Smooth muscle cell (in vitro differentiated cells): ENCODE measurements at regions not wholly inside any gene's neighbourhood (a gene's known extent, or its start where the extent isn't known, plus 50 kb on each side); places are given as distances from the start of the nearest gene placed in this dataset.
"Not testable (repeated sequence)": the region's sequence is repeated elsewhere in the genome, so short reads cannot be mapped to it uniquely, and the experiment has no call there.

Experiments
- DNase-seq: peaks from one replicate; lab custom pipeline; 2025; ENCODE audit not compliant: unreplicated experiment; lab: John Stamatoyannopoulos, UW
- H2AFZ ChIP-seq: fragments of 200-600 bp; sonication (generic); 2 replicates; pipeline ENCODE4 v1.6.0; 2016; ENCODE audit warnings: antibody characterized with exemption, low read depth, mild to moderate bottlenecking
- H3F3A ChIP-seq: fragments of 200-600 bp; sonication (generic); 2 replicates; pipeline ENCODE4 v1.6.0; 2017; ENCODE audit warnings: antibody characterized with exemption, low read depth
- H3K27ac ChIP-seq: fragments of 200-600 bp; sonication (generic); 2 replicates; pipeline ENCODE4 v1.5.1; 2016; ENCODE audit warnings: low read depth, mild to moderate bottlenecking
- H3K27me3 ChIP-seq: fragments of 200-600 bp; sonication (generic); 2 replicates; pipeline ENCODE4 v1.6.1; 2016; ENCODE audit warnings: low read depth, mild to moderate bottlenecking
- H3K36me3 ChIP-seq: fragments of 200-600 bp; sonication (generic); 2 replicates; pipeline ENCODE4 v1.5.1; 2016; ENCODE audit warnings: low read depth
- H3K4me1 ChIP-seq: fragments of 200-600 bp; sonication (generic); 2 replicates; pipeline ENCODE4 v1.5.1; 2016; ENCODE audit warnings: low read depth
- H3K4me2 ChIP-seq: fragments of 200-600 bp; sonication (generic); 2 replicates; pipeline ENCODE4 v1.6.0; 2016; ENCODE audit warnings: mild to moderate bottlenecking
- H3K4me3 ChIP-seq: fragments of 200-600 bp; sonication (generic); 2 replicates; pipeline ENCODE4 v1.5.1; 2016; ENCODE audit warnings: mild to moderate bottlenecking
- H3K79me2 ChIP-seq: fragments of 200-600 bp; sonication (generic); 2 replicates; pipeline ENCODE4 v1.6.0; 2016; ENCODE audit warnings: low read depth, mild to moderate bottlenecking
- H3K9ac ChIP-seq: fragments of 200-600 bp; sonication (generic); 2 replicates; pipeline ENCODE4 v1.6.0; 2016; ENCODE audit warnings: low read depth
- H3K9me3 ChIP-seq: fragments of 200-600 bp; sonication (generic); replicated peaks from 2 replicates; pipeline ENCODE4 v1.5.1; 2016; ENCODE audit warnings: low read depth
- H4K20me1 ChIP-seq: fragments of 200-600 bp; sonication (generic); 2 replicates; pipeline ENCODE4 v1.6.0; 2016; ENCODE audit warnings: low read depth
- CTCF ChIP-seq: fragments of 200-600 bp; sonication (generic); IDR thresholded peaks from 2 replicates; pipeline ENCODE4 v1.5.1; 2017; ENCODE audit warnings: borderline replicate concordance, mild to moderate bottlenecking, antibody characterized with exemption; ENCODE audit not compliant: insufficient read depth, poor library complexity, severe bottlenecking
- WGBS: methylation state at CpG from one replicate; pipeline ENCODE4 v1.1.7; 2016; ENCODE audit warnings: low lambda C conversion rate; 5-methylcytosine and 5-hydroxymethylcytosine counted together

GRCh38 chr14:53249059-53249458 lies 95.9 kb upstream of the DDHD1 start:
- no peak for TF ChIP-seq CTCF
- Histone ChIP-seq H3K9me3 (no peaks in the 10 kb centered on the region), H4K20me1 (no peaks in the 10 kb centered on the region), H3K4me1 (no peaks in the 10 kb centered on the region), H3K27me3 (no peaks in the 10 kb centered on the region), H3K4me2 (no peak overlapping the region), H3K79me2 (no peaks in the 10 kb centered on the region), H2AFZ (no peak overlapping the region), H3K9ac (no peak overlapping the region), H3K27ac (no peak overlapping the region), H3F3A (no peaks in the 10 kb centered on the region), H3K36me3 (no peaks in the 10 kb centered on the region), H3K4me3 (no peak overlapping the region)
- WGBS = 61% methylated on average over 1 of the region's 1 CpG
- no peak for DNase-seq

GRCh38 chr14:53247596-53248370 lies 94.7 kb upstream of the DDHD1 start:
- no peaks in the 10 kb centered on the region for H3K79me2 ChIP-seq

GRCh38 chr14:53242898-53243297 lies 89.8 kb upstream of the DDHD1 start:
- not testable (repeated sequence) for H2AFZ ChIP-seq, H3K27ac ChIP-seq, H4K20me1 ChIP-seq, H3K36me3 ChIP-seq, H3K4me3 ChIP-seq, H3K4me2 ChIP-seq, H3K9me3 ChIP-seq, DNase-seq, H3K27me3 ChIP-seq, H3F3A ChIP-seq, H3K79me2 ChIP-seq, H3K9ac ChIP-seq, H3K4me1 ChIP-seq
- WGBS = 93% methylated on average over 3 of the region's 3 CpGs

More at GRCh38 chr14:53247596-53248370, 94.7 kb upstream of the DDHD1 start:
- no peak overlapping the region for H3K27ac ChIP-seq
- no peak overlapping the region for H3K9ac ChIP-seq
- H3K9me3 ChIP-seq = no peaks in the 10 kb centered on the region
- H3F3A ChIP-seq = no peaks in the 10 kb centered on the region
- no peak overlapping the region for H3K4me2 ChIP-seq
- 91% methylated on average over 4 of the region's 4 CpGs for WGBS
- H3K4me1 ChIP-seq = no peaks in the 10 kb centered on the region
- H2AFZ ChIP-seq = no peak overlapping the region
- no peak for TF ChIP-seq CTCF
- H3K27me3 ChIP-seq = no peaks in the 10 kb centered on the region
- DNase-seq = no peak
- no peaks in the 10 kb centered on the region for H4K20me1 ChIP-seq
- H3K4me3 ChIP-seq = no peak overlapping the region
- no peaks in the 10 kb centered on the region for H3K36me3 ChIP-seq

- DNase-seq = no peak
- no peaks in the 10 kb centered on the region for H4K20me1 ChIP-seq
- no peak overlapping the region for H3K4me2 ChIP-seq
- H3K79me2 ChIP-seq = no peaks in the 10 kb centered on the region
- no peak for TF ChIP-seq CTCF
- no peaks in the 10 kb centered on the region for H3K4me1 ChIP-seq
- no peaks in the 10 kb centered on the region for H3K36me3 ChIP-seq
- H2AFZ ChIP-seq = no peak overlapping the region
- H3K27me3 ChIP-seq = no peaks in the 10 kb centered on the region
- H3K9ac ChIP-seq = no peak overlapping the region
- H3K27ac ChIP-seq = no peak overlapping the region
- no peak overlapping the region for H3K4me3 ChIP-seq
- H3F3A ChIP-seq = no peaks in the 10 kb centered on the region
- H3K9me3 ChIP-seq = no peaks in the 10 kb centered on the region
- WGBS = 93% methylated on average over 1 of the region's 1 CpG
Observed at GRCh38 chr14:53237488-53237887, 84.4 kb upstream of the DDHD1 start.
